GM23338 (cell line): ENCODE measurements at regions not wholly inside any gene's neighbourhood (a gene's known extent, or its start where the extent isn't known, plus 50 kb on each side); places are given as distances from the start of the nearest gene placed in this dataset.

Experiments used
- CREB1 ChIP-seq: fragments of 250-450 bp; sonication (Bioruptor Pico); IDR thresholded peaks from 2 replicates; pipeline ENCODE4 v1.5.0; 2020; ENCODE audit warnings: low read depth, mild to moderate bottlenecking, moderate library complexity
- ETS1 ChIP-seq: IDR thresholded peaks from 2 replicates; pipeline ENCODE4 v1.6.1; 2016; ENCODE audit warnings: antibody characterized with exemption
- EZH2 ChIP-seq: fragments of 200-600 bp; sonication (generic); IDR thresholded peaks from one replicate; pipeline ENCODE4 v1.8.0; 2017; ENCODE audit warnings: antibody characterized with exemption, mild to moderate bottlenecking, low read depth; ENCODE audit not compliant: unreplicated experiment
- JUNB ChIP-seq: IDR thresholded peaks from one replicate; pipeline ENCODE4 v1.6.1; 2016; ENCODE audit warnings: antibody characterized with exemption; ENCODE audit not compliant: unreplicated experiment
- NANOG ChIP-seq: IDR thresholded peaks from 2 replicates; pipeline ENCODE4 v1.6.1; 2016; ENCODE audit warnings: antibody characterized with exemption, borderline replicate concordance
- POLR2AphosphoS5 ChIP-seq: IDR thresholded peaks from 2 replicates; pipeline ENCODE4 v1.6.1; 2016; ENCODE audit warnings: antibody characterized with exemption, low read depth
- REST ChIP-seq: IDR thresholded peaks from one replicate; pipeline ENCODE4 v1.6.1; 2018; ENCODE audit warnings: antibody characterized with exemption; ENCODE audit not compliant: unreplicated experiment
- STAT1 ChIP-seq: IDR thresholded peaks from one replicate; pipeline ENCODE4 v1.6.1; 2016; ENCODE audit warnings: antibody characterized with exemption; ENCODE audit not compliant: unreplicated experiment
- ZNF114 ChIP-seq: fragments of 250-450 bp; sonication (Bioruptor Pico); IDR thresholded peaks from 2 replicates; pipeline ENCODE4 v1.5.0; 2020; ENCODE audit warnings: mild to moderate bottlenecking, moderate library complexity
- ZNF331 ChIP-seq: fragments of 250-450 bp; sonication (Bioruptor Pico); IDR thresholded peaks from 2 replicates; pipeline ENCODE4 v1.5.0; 2020; ENCODE audit warnings: low read depth, mild to moderate bottlenecking, moderate library complexity
- ZNF462 ChIP-seq: fragments of 250-450 bp; sonication (Bioruptor Pico); IDR thresholded peaks from 2 replicates; pipeline ENCODE4 v1.5.0; 2020; ENCODE audit warnings: mild to moderate bottlenecking, moderate library complexity

GRCh38 chr15:96756656-96757055 is 426.2 kb downstream of the NR2F2 start (continued):
- TF ChIP-seq ZNF462 (CRISPR knock-in tag) (no peak), ETS1 (no peak), NANOG (no peak), POLR2AphosphoS5 (no peak), ZNF114 (CRISPR knock-in tag) (no peak), REST (no peak), CREB1 (no peak), STAT1 (no peak), JUNB (no peak), ZNF331 (CRISPR knock-in tag) (no peak), EZH2 (no peak)
